ENCODE measurements at regions not wholly inside any gene's neighbourhood (a gene's known extent, or its start where the extent isn't known, plus 50 kb on each side); places are given as distances from the start of the nearest gene placed in this dataset.

DNA sequence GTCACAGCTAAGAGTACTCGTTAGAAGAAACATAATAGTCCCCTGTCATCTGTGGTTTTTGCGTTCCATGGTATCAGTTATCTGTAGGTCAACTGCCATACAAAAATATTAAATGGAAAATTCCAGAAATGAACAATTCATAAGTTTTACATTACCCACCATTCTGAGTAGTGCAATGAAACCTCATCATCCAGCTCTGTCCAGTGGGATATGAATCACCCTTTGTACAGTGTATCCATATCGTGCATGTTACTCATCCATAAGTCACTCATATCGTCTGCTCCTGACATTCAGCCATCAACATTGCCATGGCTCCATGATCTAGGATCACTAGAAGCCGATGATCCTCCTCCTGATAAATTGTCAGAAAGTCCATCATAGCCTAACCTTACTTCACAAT lies 174.9 kb upstream of the C11orf87 start:
- TF ChIP-seq EZH2 (IDR thresholded peaks at IDR 0.05; ENCODE audit: borderline replicate concordance, low read depth, low read length, poor library complexity, severe bottlenecking): no peak
- TF ChIP-seq, protein P1, sequence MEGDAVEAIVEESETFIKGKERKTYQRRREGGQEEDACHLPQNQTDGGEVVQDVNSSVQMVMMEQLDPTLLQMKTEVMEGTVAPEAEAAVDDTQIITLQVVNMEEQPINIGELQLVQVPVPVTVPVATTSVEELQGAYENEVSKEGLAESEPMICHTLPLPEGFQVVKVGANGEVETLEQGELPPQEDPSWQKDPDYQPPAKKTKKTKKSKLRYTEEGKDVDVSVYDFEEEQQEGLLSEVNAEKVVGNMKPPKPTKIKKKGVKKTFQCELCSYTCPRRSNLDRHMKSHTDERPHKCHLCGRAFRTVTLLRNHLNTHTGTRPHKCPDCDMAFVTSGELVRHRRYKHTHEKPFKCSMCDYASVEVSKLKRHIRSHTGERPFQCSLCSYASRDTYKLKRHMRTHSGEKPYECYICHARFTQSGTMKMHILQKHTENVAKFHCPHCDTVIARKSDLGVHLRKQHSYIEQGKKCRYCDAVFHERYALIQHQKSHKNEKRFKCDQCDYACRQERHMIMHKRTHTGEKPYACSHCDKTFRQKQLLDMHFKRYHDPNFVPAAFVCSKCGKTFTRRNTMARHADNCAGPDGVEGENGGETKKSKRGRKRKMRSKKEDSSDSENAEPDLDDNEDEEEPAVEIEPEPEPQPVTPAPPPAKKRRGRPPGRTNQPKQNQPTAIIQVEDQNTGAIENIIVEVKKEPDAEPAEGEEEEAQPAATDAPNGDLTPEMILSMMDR (conservative IDR thresholded peaks at IDR 0.05; ENCODE audit: low read depth, low read length): no peak

Data from A673 (cell line).